HG02588 (cell line): ENCODE measurements at regions not wholly inside any gene's neighbourhood (a gene's known extent, or its start where the extent isn't known, plus 50 kb on each side); places are given as distances from the start of the nearest gene placed in this dataset.

ENCODE experiments used
- ATAC-seq: cut with Tn5 transposase; IDR thresholded peaks from one replicate; pipeline ENCODE4 v1.9.1; 2021; ENCODE audit warnings: mild to moderate bottlenecking, moderate library complexity; ENCODE audit not compliant: unreplicated experiment

- no peak for ATAC-seq
Observed at GRCh38 chr2:220041447-220041846, 414.0 kb downstream of the SLC4A3 start.

DNA sequence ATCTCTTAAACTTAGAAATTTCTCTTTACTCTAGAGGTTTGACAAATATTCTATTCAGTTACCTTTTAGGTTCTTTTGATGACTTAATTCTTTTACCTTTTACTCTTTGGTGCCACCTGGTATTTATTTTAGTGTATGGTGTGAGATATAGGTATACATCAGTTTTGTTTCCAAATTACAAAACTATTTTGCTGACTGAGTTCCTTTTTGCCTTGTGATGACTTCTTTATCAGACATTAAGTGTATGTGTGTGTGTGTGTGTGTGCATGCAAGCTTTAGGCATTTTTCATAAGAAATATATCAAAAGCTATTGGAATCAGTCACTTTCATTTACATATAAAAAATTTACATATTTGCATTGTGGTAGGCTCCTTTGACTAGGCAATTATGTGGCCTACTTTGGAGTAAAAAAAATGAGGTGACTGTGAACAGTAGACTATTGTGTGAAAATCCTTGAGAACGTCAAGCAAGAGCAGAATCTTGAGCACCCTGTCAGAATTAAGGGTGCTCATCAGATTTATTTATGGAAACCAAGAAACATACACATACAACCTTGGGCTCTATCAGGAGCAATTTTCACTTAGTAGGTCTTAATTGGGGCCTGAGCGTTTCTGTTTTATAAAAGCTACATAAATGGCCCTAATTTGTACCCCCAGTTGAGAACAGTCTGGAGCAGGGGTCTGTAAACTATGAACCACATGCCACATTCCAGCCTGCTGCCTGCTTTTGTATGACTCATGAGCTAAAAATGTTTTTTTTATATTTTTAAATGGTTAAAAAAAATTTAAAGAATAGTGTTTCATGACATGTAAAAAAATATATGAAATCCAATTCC, 415.9 kb downstream of the SLC4A3 start:
- no peak for ATAC-seq

- ATAC-seq, result no peak
Observed at GRCh38 chr2:220043990-220044335, 416.5 kb downstream of the SLC4A3 start.

DNA sequence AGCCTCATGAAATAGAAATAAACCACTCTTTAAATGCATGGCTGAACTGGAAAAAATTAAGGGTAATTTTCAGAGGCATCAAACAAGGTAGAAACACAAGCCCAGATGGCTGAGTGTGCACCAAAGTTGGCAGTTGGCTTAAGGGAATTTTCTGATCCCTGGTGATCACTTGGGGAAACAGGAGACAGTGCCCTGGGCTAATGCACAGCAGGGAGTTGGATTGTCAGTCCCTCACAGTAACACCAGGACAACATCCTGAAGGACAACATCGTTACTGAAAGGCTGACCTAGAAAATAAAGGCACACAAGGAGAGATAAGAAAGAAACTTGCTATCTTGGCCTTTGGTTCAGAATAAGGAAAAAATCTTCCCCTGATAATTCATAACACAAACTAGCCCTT, 417.0 kb downstream of the SLC4A3 start:
- no peak for ATAC-seq

DNA sequence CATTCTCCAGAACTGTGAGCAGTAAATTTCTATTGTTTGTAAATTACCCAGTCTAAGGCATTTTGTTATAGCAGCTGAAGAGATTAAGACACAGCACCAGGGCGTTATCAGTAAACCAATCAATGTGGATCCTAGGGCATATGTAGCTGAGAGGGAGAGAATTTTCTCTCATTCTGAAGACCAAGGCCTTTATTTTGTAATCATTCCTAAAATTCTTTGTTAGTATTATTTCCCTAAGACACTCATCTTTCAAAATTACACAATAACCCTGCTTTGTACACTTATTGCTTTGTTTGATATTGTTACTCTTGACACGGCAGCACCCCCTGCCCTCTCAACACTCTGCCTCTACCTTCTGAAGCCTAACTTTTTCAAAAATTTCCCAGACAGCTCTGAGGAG, 419.1 kb downstream of the SLC4A3 start:
- no peak for ATAC-seq

- ATAC-seq, result no peak
Observed at GRCh38 chr2:220051716-220052115, 424.3 kb downstream of the SLC4A3 start.

GRCh38 chr2:220053919-220054318, 426.5 kb downstream of the SLC4A3 start:
- ATAC-seq, result no peak

GRCh38 chr2:220057391-220057790, 430.0 kb downstream of the SLC4A3 start:
- ATAC-seq, result no peak

DNA sequence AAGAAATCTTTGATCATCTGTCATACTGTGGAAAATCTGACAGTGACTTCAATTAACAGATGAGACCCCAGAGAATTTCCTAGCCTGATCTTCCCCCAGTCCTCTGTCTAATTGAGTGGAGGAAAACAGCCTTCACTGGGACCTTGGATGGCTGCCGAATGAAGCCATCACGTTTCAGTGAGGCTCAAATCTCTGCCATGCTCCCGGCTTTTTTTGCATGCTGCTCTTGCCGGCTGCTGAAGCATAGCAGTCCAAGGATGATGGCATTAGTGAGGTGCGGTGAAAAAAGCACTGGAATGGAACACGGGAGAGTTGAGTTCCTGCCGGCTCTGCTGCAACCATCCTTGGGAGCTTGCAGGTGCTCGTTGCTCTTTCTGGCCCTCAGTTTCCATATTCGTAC, 430.5 kb downstream of the SLC4A3 start:
- no peak for ATAC-seq

DNA sequence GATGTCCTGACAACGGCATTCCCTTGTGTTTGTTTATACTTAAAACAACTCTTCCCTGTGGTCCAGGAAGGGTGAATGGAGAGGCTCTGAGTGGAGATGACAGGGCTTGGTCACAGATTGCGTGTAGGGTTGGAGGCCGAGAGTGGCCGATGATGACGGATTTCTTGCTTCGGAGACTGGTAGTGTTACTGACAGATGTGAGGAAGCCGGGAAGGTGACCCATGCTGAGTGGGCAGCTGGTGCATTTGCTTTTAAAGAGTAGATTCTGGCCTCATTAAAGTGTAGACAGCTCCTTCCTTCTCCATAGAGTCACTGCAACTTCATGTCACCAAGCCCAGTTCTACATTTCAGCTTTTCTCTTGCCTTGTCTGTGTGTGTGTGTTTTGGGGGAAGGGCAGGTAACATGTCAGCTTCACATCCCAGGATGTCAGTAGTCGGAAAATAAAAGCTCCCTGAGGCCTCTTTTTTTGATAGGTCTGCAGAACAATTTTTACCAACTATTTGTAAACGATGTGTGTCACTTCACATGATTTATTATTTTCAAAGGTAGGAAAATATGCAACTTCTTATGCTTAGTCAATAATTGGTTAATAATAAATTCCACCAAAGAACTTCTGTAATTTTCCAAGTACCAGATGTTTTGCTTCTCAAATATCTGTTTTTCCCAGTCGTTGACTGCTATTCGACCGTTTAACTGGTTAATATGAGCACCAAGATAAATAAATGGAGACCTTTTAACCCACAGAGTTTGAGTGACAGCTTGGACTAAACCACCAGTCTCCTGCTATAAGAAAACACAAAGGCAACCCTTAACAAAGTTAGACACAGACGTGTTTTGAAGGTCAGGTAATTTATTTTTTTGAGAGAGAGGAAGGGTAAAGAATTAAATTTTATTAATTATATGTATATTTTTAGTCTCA, 436.9 kb downstream of the SLC4A3 start:
- ATAC-seq, result no peak

DNA sequence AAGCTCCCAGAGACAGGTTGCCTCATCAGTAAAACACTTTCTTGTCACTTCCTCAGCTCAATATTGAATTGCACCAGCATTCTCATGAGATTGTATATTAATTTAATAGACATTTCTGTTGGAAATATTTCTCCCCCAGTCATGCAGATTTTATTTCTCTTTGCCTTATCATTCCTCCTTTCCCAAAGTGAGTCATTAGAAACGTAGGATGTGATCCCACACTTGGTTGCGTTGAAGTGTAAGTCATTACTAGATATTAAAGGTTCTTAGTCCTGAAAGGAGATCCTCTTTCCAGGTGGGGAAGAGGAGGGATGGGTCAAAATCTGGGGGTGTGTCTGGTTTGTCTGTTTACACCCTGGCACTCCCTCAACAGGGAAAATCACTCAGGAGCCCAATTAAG, 438.2 kb downstream of the SLC4A3 start:
- ATAC-seq, result no peak

DNA sequence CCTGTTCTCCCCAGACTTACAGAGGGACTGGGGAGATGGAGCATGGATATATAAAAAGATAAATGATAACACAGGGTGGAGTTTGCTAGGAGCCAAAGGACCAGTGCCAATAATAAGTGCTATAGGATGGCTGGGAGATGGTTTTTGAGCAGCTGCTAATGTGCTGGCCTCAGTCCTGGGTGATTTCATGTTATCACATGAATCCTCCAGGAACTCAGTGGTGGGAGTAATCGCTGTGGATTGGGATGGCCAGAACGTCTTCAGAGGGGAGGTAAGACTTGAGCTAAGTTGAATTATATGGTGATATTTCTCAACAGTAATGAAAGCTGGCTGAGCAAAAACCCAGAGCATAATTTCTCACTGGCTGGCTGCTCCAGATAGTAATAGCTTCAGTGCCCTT, 441.4 kb downstream of the SLC4A3 start:
- no peak for ATAC-seq

DNA sequence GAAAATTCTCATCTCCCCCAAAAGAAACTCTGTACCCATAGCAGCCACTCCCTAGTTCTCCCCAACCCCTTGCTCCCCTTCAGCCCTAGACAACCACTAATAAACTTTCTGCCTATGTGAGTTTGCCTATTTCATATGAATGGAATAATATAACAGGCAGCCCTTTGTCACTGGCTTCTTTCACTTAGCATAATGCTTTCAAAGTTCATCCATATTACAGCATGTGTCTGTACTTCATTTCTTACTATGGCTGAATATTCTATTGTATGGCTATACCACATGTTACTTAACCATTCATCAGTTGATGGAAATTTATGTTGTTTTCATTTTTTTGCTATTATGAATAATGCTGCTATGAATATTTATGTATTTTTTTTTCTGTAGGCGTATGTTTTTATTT, 442.9 kb downstream of the SLC4A3 start:
- ATAC-seq, result no peak

GRCh38 chr2:220071696-220072095, 444.3 kb downstream of the SLC4A3 start:
- no peak for ATAC-seq

DNA sequence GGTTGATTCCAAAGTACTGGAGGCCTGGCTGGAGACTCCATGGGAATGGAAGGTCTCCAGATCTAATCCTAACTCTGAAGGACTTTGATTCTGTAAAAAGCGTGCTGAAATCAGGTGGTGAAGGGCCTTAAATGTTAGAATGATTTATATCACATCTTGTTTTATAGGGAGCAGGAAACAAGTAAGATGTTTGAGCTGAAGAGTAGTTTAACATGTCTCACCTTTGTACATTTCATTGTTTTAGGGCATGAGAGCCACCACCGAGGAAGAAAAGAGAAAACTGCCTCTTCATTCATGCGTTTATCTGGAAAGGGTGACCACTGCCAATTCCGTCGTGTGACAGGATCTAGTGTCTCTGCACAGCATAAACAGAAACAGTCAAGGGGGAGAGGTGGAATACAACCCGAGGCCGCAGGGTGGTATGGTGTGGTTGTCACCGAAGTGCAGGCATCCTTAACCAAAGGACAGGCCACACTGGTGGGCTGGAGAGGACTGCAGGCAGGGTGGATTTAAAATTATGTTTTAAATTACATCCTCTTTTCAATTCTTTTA, 445.3 kb downstream of the SLC4A3 start:
- ATAC-seq, result no peak

GRCh38 chr2:220075835-220076234, 448.4 kb downstream of the SLC4A3 start:
- no peak for ATAC-seq

DNA sequence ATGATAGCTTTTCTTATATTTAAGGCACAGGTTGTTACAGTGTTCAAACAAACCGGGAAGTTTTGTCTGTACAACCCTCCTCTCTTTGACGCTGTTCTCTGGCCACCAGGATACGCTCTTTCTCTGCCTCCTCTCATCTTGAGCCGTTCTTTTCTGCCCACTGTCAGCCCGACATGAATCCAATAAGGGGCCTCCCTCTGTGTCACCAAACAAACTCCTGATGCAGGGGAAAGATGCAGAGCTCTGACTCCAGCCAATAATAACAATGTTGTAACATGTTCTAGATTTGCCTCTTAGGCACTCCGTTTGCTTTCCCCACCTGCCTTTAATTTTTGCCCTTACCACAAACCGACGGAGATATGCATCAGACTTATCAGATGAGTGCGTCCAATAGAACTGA, 449.3 kb downstream of the SLC4A3 start:
- no peak for ATAC-seq

DNA sequence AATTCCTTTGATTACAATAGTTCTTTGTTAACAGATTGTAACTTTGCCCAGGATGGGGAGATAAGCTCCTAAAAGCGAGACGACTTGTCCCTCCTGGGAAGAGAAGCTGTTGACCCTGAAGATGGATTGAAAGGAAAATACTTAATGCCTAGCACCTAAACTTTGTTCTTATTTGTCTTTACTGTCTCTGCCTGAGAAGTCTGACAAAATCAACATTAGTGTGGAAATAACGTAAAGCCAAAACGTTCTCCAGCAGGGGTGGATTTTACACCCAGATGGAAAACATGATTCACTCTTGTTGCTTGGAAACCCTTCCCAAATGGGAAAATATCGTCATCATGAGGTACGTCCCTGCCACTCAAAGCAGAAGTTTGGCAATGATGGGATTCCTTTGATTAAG, 450.1 kb downstream of the SLC4A3 start:
- ATAC-seq, result no peak

DNA sequence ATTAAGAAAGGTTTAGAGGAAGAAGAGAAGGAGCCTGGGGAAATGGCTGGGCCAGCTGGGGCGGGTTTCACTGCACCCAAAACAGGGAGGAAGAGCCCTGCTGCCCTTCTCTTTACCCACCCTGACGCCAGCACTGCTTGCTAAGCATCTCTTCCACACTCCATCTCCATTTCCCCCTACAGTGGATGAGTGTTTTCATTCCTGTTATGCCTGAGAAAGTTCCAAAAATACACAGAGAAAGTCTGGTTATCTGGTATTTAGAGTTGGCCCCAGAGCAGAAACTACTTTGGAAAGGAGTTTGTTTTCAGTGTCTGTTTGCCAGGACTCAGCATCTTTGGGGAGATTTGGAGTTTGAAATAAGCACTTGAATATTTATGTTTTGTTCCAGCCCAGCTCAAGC, 451.0 kb downstream of the SLC4A3 start:
- no peak for ATAC-seq

DNA sequence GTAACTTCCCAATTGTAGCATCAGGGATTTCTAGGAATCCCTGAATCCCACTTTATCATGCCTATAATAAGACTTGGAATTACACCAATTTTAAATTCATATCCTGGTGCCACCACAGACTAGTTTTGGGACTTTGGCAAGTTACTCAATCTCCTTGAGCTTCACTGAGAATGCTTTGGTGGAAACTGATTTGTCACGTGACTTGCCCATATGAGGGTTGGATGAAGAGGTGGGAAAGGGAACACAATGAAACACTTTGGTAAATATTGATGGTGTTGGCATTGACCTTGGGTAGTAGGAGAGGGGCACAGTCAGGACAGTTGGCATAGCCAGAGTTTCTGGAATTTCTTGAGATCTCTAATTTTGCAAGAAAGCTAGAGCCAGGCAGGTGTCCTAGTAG, 452.2 kb downstream of the SLC4A3 start:
- ATAC-seq, result no peak

DNA sequence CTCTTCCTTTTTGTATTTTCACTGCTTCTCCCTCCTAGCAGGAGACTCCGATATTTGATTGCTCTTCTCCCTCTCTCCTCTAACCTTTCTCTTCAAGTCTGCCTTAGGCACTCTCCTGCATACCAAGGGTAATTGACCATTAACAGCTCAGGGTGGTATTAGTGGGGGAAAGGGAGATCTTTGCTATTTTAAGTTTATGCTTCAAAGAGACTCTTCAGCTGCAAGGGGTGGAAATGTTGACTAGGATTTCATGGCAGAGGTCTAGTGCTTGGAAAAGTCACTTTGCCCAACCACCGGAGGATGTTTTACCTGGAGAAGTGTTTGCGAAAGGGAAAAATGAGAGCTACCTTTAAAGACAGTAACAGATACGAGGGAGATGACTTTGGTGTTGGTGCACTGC, 453.7 kb downstream of the SLC4A3 start:
- no peak for ATAC-seq

DNA sequence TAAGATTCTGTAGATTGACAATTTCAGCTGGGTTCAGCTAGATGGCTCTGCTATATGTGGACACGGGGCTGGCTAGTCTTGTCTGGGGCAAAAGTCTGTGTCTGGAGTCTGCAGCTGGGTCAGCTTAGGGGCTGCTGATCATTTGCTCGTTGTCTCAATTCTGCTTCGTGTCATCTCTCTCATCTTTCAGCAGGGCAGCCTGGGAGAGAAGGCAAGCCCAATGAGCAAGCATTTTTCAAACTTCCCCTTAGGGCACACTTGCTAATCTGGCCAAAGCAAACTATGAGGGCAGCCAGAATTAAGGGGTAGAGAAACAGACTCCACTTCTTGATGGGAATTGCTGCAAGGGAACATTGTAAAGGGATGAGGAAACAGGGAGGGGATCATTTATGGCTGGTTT, 462.6 kb downstream of the SLC4A3 start:
- ATAC-seq, result no peak
